ENCODE measurements at regions not wholly inside any gene's neighbourhood (a gene's known extent, or its start where the extent isn't known, plus 50 kb on each side); places are given as distances from the start of the nearest gene placed in this dataset.

- TF ChIP-seq EZH2 (IDR thresholded peaks at IDR 0.05; ENCODE audit: low read length) (no peak), CTCF (optimal IDR thresholded peaks at IDR 0.05 in 1 of 3, IDR thresholded peaks at IDR 0.05 in 1 of 3, conservative IDR thresholded peaks at IDR 0.05 in 1 of 3; ENCODE audit: extremely low read depth in 1 of 3, insufficient read depth in 2 of 3, low read length in 3 of 3) (no peak)
- dilution Hi-C loops (cut with MboI; ENCODE audit: extremely low pct_ligation_motif_present, low sequenced_read_pairs): no loop called here
- Histone ChIP-seq H3K4me3 (ENCODE audit: control insufficient read depth in 2 of 3, extremely low read depth in 1 of 3, insufficient read depth in 2 of 3, low read depth in 1 of 3, low read length in 3 of 3) (no peak overlapping the region), H3K36me3 (ENCODE audit: control insufficient read depth in 2 of 2, extremely low read depth in 1 of 2, insufficient read depth in 2 of 2, low read length in 2 of 2) (no peaks in the 10 kb centered on the region), H3K79me2 (ENCODE audit: control insufficient read depth, insufficient read depth, low read length) (no peaks in the 10 kb centered on the region), H4K20me1 (ENCODE audit: control insufficient read depth, extremely low read depth, insufficient read depth, low read length) (no peaks in the 10 kb centered on the region), H3K9ac (ENCODE audit: control insufficient read depth, extremely low read depth, insufficient read depth, low read length) (no peak overlapping the region), H3K4me1 (ENCODE audit: control insufficient read depth, extremely low read depth, insufficient read depth, low read length) (peaks cover 7% of the 10 kb centered on the region), H3K27ac (ENCODE audit: control insufficient read depth, insufficient read depth, low read length) (no peak overlapping the region), H2AFZ (ENCODE audit: control insufficient read depth, low read length) (no peak overlapping the region), H3K9me3 (ENCODE audit: control insufficient read depth, low read depth, low read length) (no peaks in the 10 kb centered on the region), H3K4me2 (ENCODE audit: control insufficient read depth, extremely low read depth, insufficient read depth, low read depth, low read length) (no peak overlapping the region), H3K27me3 (ENCODE audit: control insufficient read depth, extremely low read depth, insufficient read depth, low read length) (no peaks in the 10 kb centered on the region), H3K9me1 (ENCODE audit: control insufficient read depth, extremely low read depth, insufficient read depth, low read length) (no peaks in the 10 kb centered on the region)
- FAIRE-seq: no peak
- DNase-seq (ENCODE audit: low read depth, low spot score): no peak
Observed at GRCh38 chr15:66846811-66847210, 144.8 kb downstream of the SMAD6 start.

- TF ChIP-seq CTCF (optimal IDR thresholded peaks at IDR 0.05 in 1 of 3, IDR thresholded peaks at IDR 0.05 in 1 of 3, conservative IDR thresholded peaks at IDR 0.05 in 1 of 3; ENCODE audit: extremely low read depth in 1 of 3, insufficient read depth in 2 of 3, low read length in 3 of 3) (no peak), EZH2 (IDR thresholded peaks at IDR 0.05; ENCODE audit: low read length) (no peak)
- no peak overlapping the region for H2AFZ ChIP-seq (ENCODE audit: control insufficient read depth, low read length)
- H3K27me3 ChIP-seq (ENCODE audit: control insufficient read depth, extremely low read depth, insufficient read depth, low read length): no peaks in the 10 kb centered on the region
- DNase-seq (ENCODE audit: low read depth, low spot score) (no peak), FAIRE-seq (no peak)
- no peaks in the 10 kb centered on the region for H3K79me2 ChIP-seq (ENCODE audit: control insufficient read depth, insufficient read depth, low read length)
- H3K4me3 ChIP-seq (ENCODE audit: control insufficient read depth in 2 of 3, extremely low read depth in 1 of 3, insufficient read depth in 2 of 3, low read depth in 1 of 3, low read length in 3 of 3): no peak overlapping the region
- no peaks in the 10 kb centered on the region for H3K36me3 ChIP-seq (ENCODE audit: control insufficient read depth in 2 of 2, extremely low read depth in 1 of 2, insufficient read depth in 2 of 2, low read length in 2 of 2)
- H3K27ac ChIP-seq (ENCODE audit: control insufficient read depth, insufficient read depth, low read length): no peak overlapping the region
- no peaks in the 10 kb centered on the region for H3K9me1 ChIP-seq (ENCODE audit: control insufficient read depth, extremely low read depth, insufficient read depth, low read length)
- no peak overlapping the region for H3K9ac ChIP-seq (ENCODE audit: control insufficient read depth, extremely low read depth, insufficient read depth, low read length)
- H4K20me1 ChIP-seq (ENCODE audit: control insufficient read depth, extremely low read depth, insufficient read depth, low read length): no peaks in the 10 kb centered on the region
- dilution Hi-C loops (cut with MboI; ENCODE audit: extremely low pct_ligation_motif_present, low sequenced_read_pairs): no loop called here
- no peaks in the 10 kb centered on the region for H3K9me3 ChIP-seq (ENCODE audit: control insufficient read depth, low read depth, low read length)
- peaks cover 3% of the 10 kb centered on the region for H3K4me1 ChIP-seq (ENCODE audit: control insufficient read depth, extremely low read depth, insufficient read depth, low read length)
- no peak overlapping the region for H3K4me2 ChIP-seq (ENCODE audit: control insufficient read depth, extremely low read depth, insufficient read depth, low read depth, low read length)
Observed at GRCh38 chr15:66847565-66847991, 145.5 kb downstream of the SMAD6 start.
